HG02571 (cell line): ENCODE measurements at regions not wholly inside any gene's neighbourhood (a gene's known extent, or its start where the extent isn't known, plus 50 kb on each side); places are given as distances from the start of the nearest gene placed in this dataset.

Experiments used
- ATAC-seq: cut with Tn5 transposase; IDR thresholded peaks from one replicate; pipeline ENCODE4 v1.9.1; 2021; ENCODE audit warnings: mild to moderate bottlenecking, moderate library complexity; ENCODE audit not compliant: unreplicated experiment

GRCh38 chr3:6228958-6229683, 631.8 kb upstream of the GRM7 start:
- no peak for ATAC-seq

GRCh38 chr3:6229778-6230410, 631.0 kb upstream of the GRM7 start:
- ATAC-seq: no peak

- ATAC-seq: no peak
Observed at GRCh38 chr3:6242104-6242503, 618.8 kb upstream of the GRM7 start.

- no peak for ATAC-seq
Observed at GRCh38 chr3:6248528-6248927, 612.4 kb upstream of the GRM7 start.

GRCh38 chr3:6249679-6250078, 611.2 kb upstream of the GRM7 start:
- ATAC-seq: no peak

- peak; percentile 96 for ATAC-seq
Observed at GRCh38 chr3:6250167-6250566, 610.7 kb upstream of the GRM7 start.

GRCh38 chr3:6251612-6252400, 609.1 kb upstream of the GRM7 start:
- ATAC-seq: no peak

- no peak for ATAC-seq
Observed at GRCh38 chr3:6254490-6254889, 606.4 kb upstream of the GRM7 start.

- ATAC-seq: no peak
Observed at GRCh38 chr3:6255229-6255628, 605.7 kb upstream of the GRM7 start.

- ATAC-seq: peak; percentile 70
Observed at GRCh38 chr3:6260551-6261191, 600.2 kb upstream of the GRM7 start.

GRCh38 chr3:6262010-6262409, 598.9 kb upstream of the GRM7 start:
- no peak for ATAC-seq

- no peak for ATAC-seq
Observed at GRCh38 chr3:6264036-6264435, 596.9 kb upstream of the GRM7 start.

GRCh38 chr3:6264906-6265305, 596.0 kb upstream of the GRM7 start:
- ATAC-seq: no peak

- ATAC-seq: no peak
Observed at GRCh38 chr3:6266135-6266534, 594.8 kb upstream of the GRM7 start.

- no peak for ATAC-seq
Observed at GRCh38 chr3:6273878-6274277, 587.0 kb upstream of the GRM7 start.

GRCh38 chr3:6281662-6282061, 579.3 kb upstream of the GRM7 start:
- no peak for ATAC-seq

GRCh38 chr3:6282918-6283317, 578.0 kb upstream of the GRM7 start:
- ATAC-seq: no peak

- no peak for ATAC-seq
Observed at GRCh38 chr3:6287088-6287875, 573.6 kb upstream of the GRM7 start.

- ATAC-seq: no peak
Observed at GRCh38 chr3:6301626-6302025, 559.3 kb upstream of the GRM7 start.

GRCh38 chr3:6315906-6316305, 545.0 kb upstream of the GRM7 start:
- no peak for ATAC-seq

- no peak for ATAC-seq
Observed at GRCh38 chr3:6321999-6322398, 538.9 kb upstream of the GRM7 start.
